ENCODE measurements at regions not wholly inside any gene's neighbourhood (a gene's known extent, or its start where the extent isn't known, plus 50 kb on each side); places are given as distances from the start of the nearest gene placed in this dataset.

- no peak for TF ChIP-seq CTCF (IDR thresholded peaks at IDR 0.05; ENCODE audit: control insufficient read depth, insufficient read depth, low read depth, low read length, missing control alignments)
- no peak overlapping the region for H3K4me3 ChIP-seq (ENCODE audit: control insufficient read depth, low read depth, low read length)
- DNase-seq (ENCODE audit: low read depth) = no peak
Observed at GRCh38 chr9:26205261-26205660, 527.0 kb upstream of the TUSC1 start.

GRCh38 chr9:26193237-26193636 lies 515.0 kb upstream of the TUSC1 start:
- no peak for DNase-seq (ENCODE audit: low read depth)
- no peak for TF ChIP-seq CTCF (IDR thresholded peaks at IDR 0.05; ENCODE audit: control insufficient read depth, insufficient read depth, low read depth, low read length, missing control alignments)
- H3K4me3 ChIP-seq (ENCODE audit: control insufficient read depth, low read depth, low read length) = no peak overlapping the region

- no peak for DNase-seq (ENCODE audit: low read depth)
- no peak overlapping the region for H3K4me3 ChIP-seq (ENCODE audit: control insufficient read depth, low read depth, low read length)
- no peak for TF ChIP-seq CTCF (IDR thresholded peaks at IDR 0.05; ENCODE audit: control insufficient read depth, insufficient read depth, low read depth, low read length, missing control alignments)
Observed at GRCh38 chr9:26191711-26192110, 513.5 kb upstream of the TUSC1 start.

- DNase-seq (ENCODE audit: low read depth) = no peak
- H3K4me3 ChIP-seq (ENCODE audit: control insufficient read depth, low read depth, low read length) = no peak overlapping the region
- TF ChIP-seq CTCF (IDR thresholded peaks at IDR 0.05; ENCODE audit: control insufficient read depth, insufficient read depth, low read depth, low read length, missing control alignments) = no peak
Observed at GRCh38 chr9:26181836-26182235, 503.6 kb upstream of the TUSC1 start.

- DNase-seq (ENCODE audit: low read depth) = no peak
- TF ChIP-seq CTCF (IDR thresholded peaks at IDR 0.05; ENCODE audit: control insufficient read depth, insufficient read depth, low read depth, low read length, missing control alignments) = no peak
- no peak overlapping the region for H3K4me3 ChIP-seq (ENCODE audit: control insufficient read depth, low read depth, low read length)
Observed at GRCh38 chr9:26176628-26177027, 498.4 kb upstream of the TUSC1 start.

GRCh38 chr9:26175264-26175663 lies 497.0 kb upstream of the TUSC1 start:
- TF ChIP-seq CTCF (IDR thresholded peaks at IDR 0.05; ENCODE audit: control insufficient read depth, insufficient read depth, low read depth, low read length, missing control alignments) = no peak
- DNase-seq (ENCODE audit: low read depth) = peak; percentile 92
- H3K4me3 ChIP-seq (ENCODE audit: control insufficient read depth, low read depth, low read length) = no peak overlapping the region

GRCh38 chr9:26172301-26172700 lies 494.1 kb upstream of the TUSC1 start:
- no peak for TF ChIP-seq CTCF (IDR thresholded peaks at IDR 0.05; ENCODE audit: control insufficient read depth, insufficient read depth, low read depth, low read length, missing control alignments)
- DNase-seq (ENCODE audit: low read depth) = no peak
- H3K4me3 ChIP-seq (ENCODE audit: control insufficient read depth, low read depth, low read length) = no peak overlapping the region

Measured in AG09309 (cell line).